WTC11 (cell line): ENCODE measurements at regions not wholly inside any gene's neighbourhood (a gene's known extent, or its start where the extent isn't known, plus 50 kb on each side); places are given as distances from the start of the nearest gene placed in this dataset.

Experiments used
- ATAC-seq: fragments of 200-7000 bp; cut with Tn5 transposase; 2 replicates; pipeline ENCODE4 v1.10.0; 2021; ENCODE audit warnings: mild to moderate bottlenecking, moderate library complexity
- CTCF ChIA-PET: fragments of 300-600 bp; sonication (Branson Sonifier 250); formaldehyde crosslinking; loops from one replicate; lab custom pipeline; 2021; ENCODE audit warnings: antibody characterized with exemption; lab: Charles Lee
- POLR2A ChIA-PET: fragments of 350-600 bp; sonication (Branson Sonifier 250); formaldehyde crosslinking; loops from one replicate; lab custom pipeline; 2021; ENCODE audit warnings: antibody characterized with exemption; lab: Charles Lee
- DNase-seq: peaks from one replicate; pipeline ENCODE4 v3.0.0; 2021; ENCODE audit warnings: low spot score
- H3K27ac Mint-ChIP-seq: 2 replicates; pipeline ENCODE4 v1.8.0; 2021; ENCODE audit warnings: mixed read lengths
- H3K27me3 Mint-ChIP-seq: 2 replicates; pipeline ENCODE4 v1.8.0; 2021; ENCODE audit warnings: low read depth, mild to moderate bottlenecking, moderate library complexity, mixed read lengths
- H3K36me3 Mint-ChIP-seq: 2 replicates; pipeline ENCODE4 v1.8.0; 2021; ENCODE audit warnings: mixed read lengths
- H3K4me1 Mint-ChIP-seq: 2 replicates; pipeline ENCODE4 v1.8.0; 2022; ENCODE audit warnings: mixed read lengths
- H3K4me3 Mint-ChIP-seq: 2 replicates; pipeline ENCODE4 v1.8.0; 2021; ENCODE audit warnings: mild to moderate bottlenecking, moderate library complexity, mixed read lengths
- H3K9me3 Mint-ChIP-seq: 2 replicates; pipeline ENCODE4 v1.8.0; 2021; ENCODE audit warnings: mixed read lengths
- CBFB ChIP-seq: sonication (generic); formaldehyde crosslinking; IDR thresholded peaks from 2 replicates; pipeline ENCODE4 v1.8.1; 2022; ENCODE audit warnings: mild to moderate bottlenecking, low read depth, missing genetic modification reagents
- CDX4 ChIP-seq: fragments of 250-450 bp; sonication (Bioruptor Pico); IDR thresholded peaks from 2 replicates; pipeline ENCODE4 v1.9.0; 2021; ENCODE audit warnings: moderate library complexity, mild to moderate bottlenecking, inconsistent platforms, borderline replicate concordance
- CREM ChIP-seq: sonication (generic); formaldehyde crosslinking; IDR thresholded peaks from 2 replicates; pipeline ENCODE4 v1.8.1; 2022; ENCODE audit warnings: mild to moderate bottlenecking, missing genetic modification reagents, moderate library complexity
- E2F4 ChIP-seq: sonication (generic); formaldehyde crosslinking; IDR thresholded peaks from 2 replicates; pipeline ENCODE4 v1.8.1; 2022; ENCODE audit warnings: low read depth, mild to moderate bottlenecking, moderate library complexity, missing genetic modification reagents, borderline replicate concordance
- ELF4 ChIP-seq: sonication (generic); formaldehyde crosslinking; IDR thresholded peaks from 2 replicates; pipeline ENCODE4 v1.8.1; 2022; ENCODE audit warnings: low read depth, mild to moderate bottlenecking, moderate library complexity, missing genetic modification reagents
- ESRRA ChIP-seq: sonication (generic); formaldehyde crosslinking; IDR thresholded peaks from 2 replicates; pipeline ENCODE4 v1.8.1; 2022; ENCODE audit warnings: mild to moderate bottlenecking, missing genetic modification reagents, borderline replicate concordance
- FOXJ3 ChIP-seq: sonication (generic); formaldehyde crosslinking; IDR thresholded peaks from 2 replicates; pipeline ENCODE4 v1.9.0; 2021; ENCODE audit warnings: missing genetic modification reagents, mild to moderate bottlenecking, borderline replicate concordance
- FOXK1 ChIP-seq: sonication (generic); formaldehyde crosslinking; IDR thresholded peaks from 2 replicates; pipeline ENCODE4 v1.8.0; 2022; ENCODE audit warnings: mild to moderate bottlenecking, moderate library complexity, missing genetic modification reagents
- GTF2I ChIP-seq: fragments of 250-450 bp; sonication (Bioruptor Pico); conservative IDR thresholded peaks from 2 replicates; pipeline ENCODE4 v1.4.0; 2021; ENCODE audit warnings: mild to moderate bottlenecking
- HMGA2 ChIP-seq: fragments of 250-450 bp; sonication (Bioruptor Pico); IDR thresholded peaks from 2 replicates; pipeline ENCODE4 v1.4.0; 2021; ENCODE audit warnings: mild to moderate bottlenecking, moderate library complexity
- JAZF1 ChIP-seq: fragments of 250-450 bp; sonication (Bioruptor Pico); IDR thresholded peaks from 2 replicates; pipeline ENCODE4 v1.9.0; 2021; ENCODE audit warnings: moderate library complexity, mild to moderate bottlenecking, inconsistent platforms
- JUN ChIP-seq: sonication (generic); formaldehyde crosslinking; IDR thresholded peaks from 2 replicates; pipeline ENCODE4 v1.8.0; 2023; ENCODE audit warnings: mild to moderate bottlenecking, missing genetic modification reagents
- NFATC4 ChIP-seq: fragments of 250-450 bp; sonication (Bioruptor Pico); IDR thresholded peaks from 2 replicates; pipeline ENCODE4 v1.9.0; 2021; ENCODE audit warnings: mild to moderate bottlenecking
- NFE2L1 ChIP-seq: sonication (generic); formaldehyde crosslinking; IDR thresholded peaks from 2 replicates; pipeline ENCODE4 v1.8.1; 2023; ENCODE audit warnings: missing genetic modification reagents
- NR1H2 ChIP-seq: sonication (generic); formaldehyde crosslinking; IDR thresholded peaks from 2 replicates; pipeline ENCODE4 v1.9.0; 2021; ENCODE audit warnings: mild to moderate bottlenecking, moderate library complexity, missing genetic modification reagents
- NR3C1 ChIP-seq: sonication (generic); formaldehyde crosslinking; conservative IDR thresholded peaks from 2 replicates; pipeline ENCODE4 v1.8.1; 2023; ENCODE audit warnings: low read depth, mild to moderate bottlenecking, missing genetic modification reagents
- RELA ChIP-seq: sonication (generic); formaldehyde crosslinking; IDR thresholded peaks from 2 replicates; pipeline ENCODE4 v1.8.1; 2022; ENCODE audit warnings: missing genetic modification reagents, mild to moderate bottlenecking, borderline replicate concordance
- SP1 ChIP-seq: sonication (generic); formaldehyde crosslinking; conservative IDR thresholded peaks from 2 replicates; pipeline ENCODE4 v1.8.1; 2022; ENCODE audit warnings: missing genetic modification reagents
- STAT6 ChIP-seq: sonication (generic); formaldehyde crosslinking; conservative IDR thresholded peaks from 2 replicates; pipeline ENCODE4 v1.8.1; 2023; ENCODE audit warnings: mild to moderate bottlenecking, low read depth, missing genetic modification reagents, moderate library complexity
- TP53 ChIP-seq: sonication (generic); formaldehyde crosslinking; IDR thresholded peaks from 2 replicates; pipeline ENCODE4 v1.8.1; 2023; ENCODE audit warnings: mild to moderate bottlenecking, missing genetic modification reagents
- USF1 ChIP-seq: sonication (generic); formaldehyde crosslinking; IDR thresholded peaks from 2 replicates; pipeline ENCODE4 v1.8.0; 2022; ENCODE audit warnings: mild to moderate bottlenecking, missing genetic modification reagents
- ZNF138 ChIP-seq: sonication (generic); formaldehyde crosslinking; conservative IDR thresholded peaks from 2 replicates; pipeline ENCODE4 v1.8.1; 2022; ENCODE audit warnings: mild to moderate bottlenecking, moderate library complexity, missing genetic modification reagents
- ZNF219 ChIP-seq: sonication (generic); formaldehyde crosslinking; IDR thresholded peaks from 2 replicates; pipeline ENCODE4 v1.8.0; 2023; ENCODE audit warnings: missing genetic modification reagents, mild to moderate bottlenecking, borderline replicate concordance
- ZNF263 ChIP-seq: sonication (generic); formaldehyde crosslinking; IDR thresholded peaks from 2 replicates; pipeline ENCODE4 v1.8.1; 2022; ENCODE audit warnings: low read depth, mild to moderate bottlenecking, moderate library complexity, missing genetic modification reagents
- ZNF671 ChIP-seq: fragments of 250-450 bp; sonication (Bioruptor Pico); IDR thresholded peaks from 2 replicates; pipeline ENCODE4 v1.8.0; 2021; ENCODE audit warnings: mild to moderate bottlenecking
- TF ChIP-seq, protein P1 (sequence below): sonication (generic); formaldehyde crosslinking; IDR thresholded peaks from 2 replicates; pipeline ENCODE4 v1.8.1; 2022; ENCODE audit warnings: mild to moderate bottlenecking, moderate library complexity, missing genetic modification reagents

DNA sequence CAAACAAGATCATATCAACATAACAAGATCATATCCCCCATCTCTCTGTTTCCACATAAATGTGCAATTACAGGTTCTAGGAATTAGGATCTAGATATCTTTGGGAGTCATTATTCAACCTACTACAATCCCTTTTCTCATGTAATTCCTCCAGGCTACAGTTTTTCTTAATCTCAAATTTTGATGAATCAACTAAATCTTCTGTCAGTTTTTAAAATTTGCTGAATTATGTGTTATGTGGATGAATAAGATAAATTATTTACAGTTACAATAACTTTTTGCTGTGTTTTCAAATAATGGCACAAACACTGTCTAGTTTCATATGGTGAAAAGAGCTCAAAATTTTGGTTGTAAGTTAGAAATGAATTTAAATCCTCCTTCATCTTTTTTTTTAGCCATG is 405.8 kb downstream of the FAM170A start:
- 0 out of 2 replicates have a peak, but pooled peaks cover 3% of the 10 kb centered on the region for H3K4me1 Mint-ChIP-seq
- ChIA-PET POLR2A (no interaction called here), CTCF (no interaction called here)
- TF ChIP-seq NFATC4 (CRISPR knock-in tag) (no peak), RELA (CRISPR knock-in tag) (no peak), CDX4 (CRISPR knock-in tag) (no peak), FOXK1 (CRISPR knock-in tag) (no peak), USF1 (CRISPR knock-in tag) (no peak), ELF4 (CRISPR knock-in tag) (no peak), ZNF263 (no peak), ESRRA (no peak), STAT6 (CRISPR knock-in tag) (no peak), CREM (CRISPR knock-in tag) (no peak), TP53 (no peak), CBFB (no peak), HMGA2 (CRISPR knock-in tag) (no peak), JUN (CRISPR knock-in tag) (no peak), ZNF219 (CRISPR knock-in tag) (no peak), E2F4 (no peak), FOXJ3 (CRISPR knock-in tag) (no peak)
- TF ChIP-seq, protein P1, sequence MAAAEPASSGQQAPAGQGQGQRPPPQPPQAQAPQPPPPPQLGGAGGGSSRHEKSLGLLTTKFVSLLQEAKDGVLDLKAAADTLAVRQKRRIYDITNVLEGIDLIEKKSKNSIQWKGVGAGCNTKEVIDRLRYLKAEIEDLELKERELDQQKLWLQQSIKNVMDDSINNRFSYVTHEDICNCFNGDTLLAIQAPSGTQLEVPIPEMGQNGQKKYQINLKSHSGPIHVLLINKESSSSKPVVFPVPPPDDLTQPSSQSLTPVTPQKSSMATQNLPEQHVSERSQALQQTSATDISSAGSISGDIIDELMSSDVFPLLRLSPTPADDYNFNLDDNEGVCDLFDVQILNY: no peak
- DNase-seq (no peak), ATAC-seq (no peak)
- H3K36me3 Mint-ChIP-seq: no peaks in the 10 kb centered on the region
- no peak overlapping the region for H3K4me3 Mint-ChIP-seq
- no peak overlapping the region for H3K27ac Mint-ChIP-seq
- peaks cover 14% of the 10 kb centered on the region for H3K9me3 Mint-ChIP-seq
- H3K27me3 Mint-ChIP-seq: no peaks in the 10 kb centered on the region

GRCh38 chr5:120035815-120036577 is 406.6 kb downstream of the FAM170A start:
- no peaks in the 10 kb centered on the region for H3K36me3 Mint-ChIP-seq
- 0 out of 2 replicates have a peak, but pooled peaks have one; percentile 36 for ATAC-seq
- H3K9me3 Mint-ChIP-seq: peaks cover 14% of the 10 kb centered on the region
- ChIA-PET POLR2A (no interaction called here), CTCF (no interaction called here)
- H3K27me3 Mint-ChIP-seq: no peaks in the 10 kb centered on the region
- H3K4me3 Mint-ChIP-seq: no peak overlapping the region
- H3K4me1 Mint-ChIP-seq: 0 out of 2 replicates have a peak, but pooled peaks cover 3% of the 10 kb centered on the region
- DNase-seq: no peak
- H3K27ac Mint-ChIP-seq: no peak overlapping the region
- TF ChIP-seq JAZF1 (CRISPR knock-in tag) (no peak), E2F4 (no peak), SP1 (CRISPR knock-in tag) (no peak), NR1H2 (no peak), ZNF138 (CRISPR knock-in tag) (no peak), ZNF671 (CRISPR knock-in tag) (no peak), GTF2I (no peak), NFE2L1 (CRISPR knock-in tag) (no peak), NR3C1 (CRISPR knock-in tag) (no peak)
